Endothelial cell of hepatic sinusoid (primary cell): ENCODE measurements at regions not wholly inside any gene's neighbourhood (a gene's known extent, or its start where the extent isn't known, plus 50 kb on each side); places are given as distances from the start of the nearest gene placed in this dataset.
"Not testable (repeated sequence)": the region's sequence is repeated elsewhere in the genome, so short reads cannot be mapped to it uniquely, and the experiment has no call there.

ENCODE experiments used
- in situ Hi-C: cut with HindIII; loops from 2 replicates; pipeline ENCODE4 v1.10.0; 2017; ENCODE audit warnings: low sequenced_read_pairs

GRCh38 chr11:81644239-81644840, 1089.3 kb downstream of the FAM181B start:
- in situ Hi-C loops = no loop called here

DNA sequence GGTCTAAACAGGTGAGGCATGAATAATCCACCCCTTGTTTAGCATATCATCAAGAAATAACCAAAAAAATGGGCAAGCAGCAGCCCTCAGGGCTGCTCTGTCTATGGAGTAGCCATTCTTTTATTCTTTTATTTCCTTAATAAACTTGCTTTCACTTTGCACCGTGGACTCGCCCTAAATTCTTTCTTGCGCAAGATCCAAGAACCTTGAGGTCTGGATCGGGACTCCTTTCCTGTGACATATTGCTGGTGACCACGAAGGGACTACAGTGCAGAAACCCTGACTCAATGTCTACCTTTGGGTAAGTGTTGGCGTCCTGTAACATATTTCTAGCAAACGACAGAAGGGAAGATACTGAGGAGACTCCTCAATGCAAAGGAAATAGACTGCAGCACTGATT, 1099.2 kb downstream of the FAM181B start:
- in situ Hi-C loops = no loop called here

- in situ Hi-C loops = no loop called here
These were observed 1131.2 kb downstream of the FAM181B start for GRCh38 chr11:81602508-81602907.

GRCh38 chr11:81596704-81597103, 1137.0 kb downstream of the FAM181B start:
- in situ Hi-C loops = no loop called here

DNA sequence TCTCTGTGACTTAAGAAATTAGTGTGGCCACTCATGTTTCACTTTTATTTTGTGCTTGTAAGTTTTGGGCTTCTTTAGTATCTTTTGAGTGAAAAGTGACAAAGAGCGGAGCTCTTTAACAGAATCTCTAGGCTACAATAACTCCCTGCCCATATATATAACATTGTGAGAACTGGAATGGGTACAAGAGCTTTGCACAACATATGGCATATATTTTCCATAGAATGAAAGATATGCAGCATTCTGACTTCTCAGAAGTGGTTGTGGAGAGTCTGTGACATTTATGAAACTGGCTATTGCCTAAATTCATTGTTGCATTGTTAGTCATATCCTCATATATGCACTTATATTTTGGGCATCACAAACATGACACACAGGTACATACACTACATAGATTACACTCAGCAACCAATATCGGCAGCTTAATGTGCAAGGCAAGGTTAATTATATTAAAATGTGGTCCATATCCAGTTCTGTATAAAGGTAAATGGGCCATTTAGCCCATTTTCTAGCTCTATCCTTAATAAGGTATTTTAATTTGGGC, 1148.2 kb downstream of the FAM181B start:
- in situ Hi-C loops = no loop called here

DNA sequence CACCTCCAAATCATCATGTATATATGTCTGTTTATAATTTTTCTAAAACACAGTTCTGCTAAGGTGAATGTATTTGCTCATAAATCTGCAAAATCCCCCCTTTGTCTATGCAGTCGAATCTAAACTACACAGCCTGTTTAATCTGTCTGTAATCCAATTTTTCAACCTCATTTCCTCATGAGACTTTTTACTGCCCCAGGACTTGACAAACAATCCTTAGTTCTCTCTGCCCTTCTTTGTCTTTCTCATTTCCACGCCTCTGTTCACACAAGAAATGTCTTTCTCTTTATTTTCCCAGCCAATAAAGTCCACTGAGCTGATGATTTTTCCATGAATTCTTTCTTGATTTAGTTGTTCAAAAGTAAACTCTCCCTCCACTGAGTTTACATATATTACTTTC, 1154.3 kb downstream of the FAM181B start:
- in situ Hi-C loops = no loop called here

- in situ Hi-C loops = no loop called here
These were observed 1155.1 kb downstream of the FAM181B start for GRCh38 chr11:81578571-81578970.

- in situ Hi-C loops = no loop called here
These were observed 1159.4 kb downstream of the FAM181B start for GRCh38 chr11:81574301-81574700.

DNA sequence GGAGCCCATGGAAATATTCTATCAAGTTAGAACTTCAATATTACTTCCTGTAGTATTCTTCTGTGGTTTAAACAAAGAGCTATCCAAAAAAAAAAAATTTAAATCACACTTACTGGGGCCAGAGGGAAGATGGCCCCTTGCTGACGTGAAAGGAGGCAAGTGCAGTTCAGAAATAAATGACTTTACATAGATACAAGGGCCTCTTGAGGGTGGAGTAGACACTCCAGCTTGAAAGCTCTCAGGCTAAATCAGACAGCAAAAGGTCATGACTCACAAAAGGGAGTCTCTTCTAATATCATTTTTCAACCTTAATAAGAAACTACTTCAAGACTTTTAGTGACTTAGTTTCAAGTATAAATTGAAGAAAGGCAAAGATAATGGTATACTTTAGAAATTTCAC, 1160.3 kb downstream of the FAM181B start:
- in situ Hi-C loops = no loop called here

DNA sequence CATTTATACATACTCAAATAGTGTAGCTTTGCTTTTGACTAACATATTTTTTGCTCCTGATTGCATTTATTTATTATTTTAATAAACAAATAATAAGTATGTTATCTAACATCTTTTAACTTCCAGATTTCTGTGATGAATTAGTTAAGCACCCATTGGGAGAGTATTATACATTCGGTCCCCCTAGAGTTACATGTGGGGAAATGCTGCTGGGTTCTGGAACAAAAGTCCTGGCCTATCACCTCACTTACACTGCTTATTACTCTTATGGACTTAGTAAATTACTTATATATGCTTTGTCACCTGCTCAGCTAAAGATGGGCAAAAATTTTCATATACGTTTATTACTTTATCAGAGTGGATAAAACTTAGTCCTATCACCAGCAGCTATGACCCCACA, 1163.0 kb downstream of the FAM181B start:
- in situ Hi-C loops = no loop called here

DNA sequence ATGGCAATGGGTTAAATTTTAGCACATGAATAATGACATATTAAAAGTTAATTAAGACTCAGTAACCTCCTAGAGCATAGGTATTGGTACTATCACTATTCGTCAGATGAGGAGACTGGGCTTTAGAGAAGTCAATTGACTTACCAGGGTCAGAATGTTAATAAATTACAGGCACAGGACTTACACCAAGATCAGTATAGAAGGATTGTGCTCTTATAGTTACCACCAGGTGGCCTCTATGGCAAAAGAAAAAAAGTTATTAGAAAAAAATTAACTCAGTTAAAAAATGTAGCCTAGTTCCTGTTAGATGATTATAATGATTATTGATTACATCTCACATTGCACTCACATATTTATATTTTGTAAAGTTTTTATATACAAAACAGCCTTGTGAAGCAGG, 1163.7 kb downstream of the FAM181B start:
- in situ Hi-C loops = no loop called here

GRCh38 chr11:81568918-81569317, 1164.7 kb downstream of the FAM181B start:
- in situ Hi-C loops = no loop called here

- in situ Hi-C loops = no loop called here
These were observed 1185.5 kb downstream of the FAM181B start for GRCh38 chr11:81548123-81548522.

- in situ Hi-C loops = not testable (repeated sequence)
These were observed 1193.9 kb downstream of the FAM181B start for GRCh38 chr11:81539806-81540205.

GRCh38 chr11:81515566-81515965, 1218.1 kb downstream of the FAM181B start:
- in situ Hi-C loops = no loop called here

- in situ Hi-C loops = no loop called here
These were observed 1236.4 kb downstream of the FAM181B start for GRCh38 chr11:81497202-81497804.

DNA sequence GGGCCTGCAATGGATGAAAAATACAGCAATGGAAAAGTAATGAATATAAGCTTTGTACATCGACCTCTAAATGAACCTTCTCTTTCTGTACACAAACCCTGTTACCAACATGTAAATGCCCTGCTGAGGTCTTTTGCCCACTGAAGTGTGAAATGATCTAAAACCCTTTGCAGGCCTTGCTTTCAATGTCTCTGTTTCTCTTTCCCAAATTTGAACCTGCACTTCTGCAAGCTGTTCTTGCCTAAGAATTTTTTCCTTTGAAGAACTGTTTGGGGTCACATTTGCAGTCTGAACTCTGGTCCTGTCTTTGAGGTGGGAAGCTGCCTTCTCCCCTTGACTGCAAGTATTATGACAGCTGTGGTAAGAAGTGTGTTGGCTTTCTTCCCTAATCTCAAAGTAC, 1237.1 kb downstream of the FAM181B start:
- in situ Hi-C loops = no loop called here

DNA sequence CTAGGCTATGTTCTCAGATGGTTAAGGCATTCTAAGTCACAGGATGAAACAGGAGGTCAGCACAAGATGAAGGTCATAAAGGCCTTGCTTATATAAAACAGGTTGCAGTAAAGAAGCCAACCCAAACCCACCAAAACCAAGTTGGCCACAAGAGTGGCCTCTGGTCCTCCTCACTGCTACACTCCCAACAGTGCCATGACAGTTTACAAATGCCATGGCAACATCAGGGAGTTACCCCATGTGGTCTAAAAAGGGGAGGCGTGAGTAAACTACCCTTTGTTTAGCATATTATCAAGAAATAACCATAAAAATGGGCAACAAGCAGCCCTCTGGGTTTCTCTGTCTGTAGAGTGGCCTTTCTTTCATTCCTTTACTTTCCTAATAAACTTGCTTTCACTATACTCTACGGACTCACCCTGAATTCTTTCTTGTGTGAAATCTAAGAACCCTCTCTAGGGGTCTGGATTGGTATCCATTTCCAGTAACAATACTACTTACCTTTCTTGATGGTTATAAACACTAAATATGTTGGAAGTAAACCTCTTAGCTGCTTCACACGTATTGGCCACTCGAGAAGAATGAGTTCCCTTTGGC, 1237.9 kb downstream of the FAM181B start:
- in situ Hi-C loops = no loop called here

DNA sequence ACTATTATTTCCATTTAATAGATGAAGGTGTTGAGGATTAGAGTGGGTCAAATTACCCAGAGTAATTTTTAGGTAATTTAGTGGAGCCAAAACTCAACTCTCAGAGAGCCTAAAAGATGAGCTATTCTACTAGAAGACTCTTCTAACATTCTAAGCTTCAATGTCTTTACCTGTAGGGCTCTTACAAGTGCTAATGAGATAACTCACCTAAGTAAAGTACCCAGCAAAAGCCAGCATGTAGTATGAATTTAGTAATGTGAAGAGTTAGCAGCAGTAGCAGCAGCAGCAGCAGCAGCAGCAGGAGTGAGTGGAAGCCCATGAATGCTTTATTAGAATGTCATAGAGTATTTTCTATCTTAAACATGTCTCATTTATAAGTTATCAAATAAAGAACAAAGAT, 1239.2 kb downstream of the FAM181B start:
- in situ Hi-C loops = no loop called here

DNA sequence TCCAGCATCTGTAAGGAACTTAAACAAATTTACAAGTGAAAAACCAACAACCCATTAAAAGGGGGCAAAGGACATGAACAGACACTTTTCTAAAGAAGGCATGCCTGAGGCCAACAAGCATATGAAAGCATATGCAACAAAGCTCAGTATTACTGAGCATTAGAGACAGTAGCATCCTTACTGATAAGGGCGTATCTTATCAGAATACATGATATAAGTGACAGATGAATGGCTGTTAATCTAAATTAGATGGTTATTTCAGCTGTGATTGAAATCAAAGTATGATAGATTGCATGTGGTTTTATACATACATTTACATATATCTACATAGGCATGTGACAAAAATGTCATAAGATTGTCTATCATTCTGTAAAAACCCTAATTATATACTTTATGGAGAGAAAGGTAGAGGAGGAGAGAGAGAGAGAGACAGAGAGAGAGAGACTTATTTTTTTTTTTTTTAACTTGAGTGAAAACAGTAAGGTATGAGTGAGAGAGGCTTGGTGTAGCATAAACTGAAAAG, 1240.7 kb downstream of the FAM181B start:
- in situ Hi-C loops = no loop called here

- in situ Hi-C loops = no loop called here
These were observed 1246.6 kb downstream of the FAM181B start for GRCh38 chr11:81487109-81487508.

DNA sequence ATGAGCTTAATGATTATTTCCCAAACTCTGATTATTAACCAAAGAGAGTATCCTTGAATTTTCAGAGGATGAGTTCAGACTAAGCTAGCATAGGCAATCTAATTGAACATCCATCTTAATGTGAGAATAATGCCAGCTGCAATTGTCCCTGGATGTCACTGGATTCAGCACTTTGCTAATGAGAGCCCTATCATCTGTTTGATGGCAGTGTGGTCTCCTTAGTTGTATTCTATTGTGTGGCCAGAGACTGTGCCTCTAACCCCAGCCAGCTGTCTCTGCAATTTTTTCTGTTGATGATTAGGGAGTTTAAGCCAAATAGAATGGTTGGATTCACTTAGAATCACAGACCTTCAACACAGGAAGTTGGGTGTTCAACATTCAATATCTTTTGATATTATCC, 1249.5 kb downstream of the FAM181B start:
- in situ Hi-C loops = no loop called here
